ENCODE measurements at regions not wholly inside any gene's neighbourhood (a gene's known extent, or its start where the extent isn't known, plus 50 kb on each side); places are given as distances from the start of the nearest gene placed in this dataset.

- DNase-seq: no peak
These were observed 155.6 kb downstream of the OGFRL1 start for GRCh38 chr6:71444222-71444621.

GRCh38 chr6:71446057-71446456, 157.4 kb downstream of the OGFRL1 start:
- no peak for DNase-seq

GRCh38 chr6:71446470-71446869, 157.9 kb downstream of the OGFRL1 start:
- DNase-seq: no peak

GRCh38 chr6:71452697-71453370, 164.2 kb downstream of the OGFRL1 start:
- DNase-seq: no peak

- DNase-seq: no peak
These were observed 164.7 kb downstream of the OGFRL1 start for GRCh38 chr6:71453371-71453706.

- no peak for DNase-seq
These were observed 165.4 kb downstream of the OGFRL1 start for GRCh38 chr6:71454056-71454455.

GRCh38 chr6:71457929-71458328, 169.3 kb downstream of the OGFRL1 start:
- DNase-seq: no peak

GRCh38 chr6:71459162-71459561, 170.6 kb downstream of the OGFRL1 start:
- no peak for DNase-seq

GRCh38 chr6:71460933-71461332, 172.3 kb downstream of the OGFRL1 start:
- no peak for DNase-seq

GRCh38 chr6:71463061-71463460, 174.4 kb downstream of the OGFRL1 start:
- no peak for DNase-seq

GRCh38 chr6:71465096-71465495, 176.5 kb downstream of the OGFRL1 start:
- no peak for DNase-seq

GRCh38 chr6:71466362-71466761, 177.8 kb downstream of the OGFRL1 start:
- no peak for DNase-seq

GRCh38 chr6:71468038-71468437, 179.4 kb downstream of the OGFRL1 start:
- DNase-seq: no peak

GRCh38 chr6:71468841-71469700, 180.5 kb downstream of the OGFRL1 start:
- DNase-seq: no peak

GRCh38 chr6:71471718-71472117, 183.1 kb downstream of the OGFRL1 start:
- no peak for DNase-seq

GRCh38 chr6:71473926-71474325, 185.3 kb downstream of the OGFRL1 start:
- DNase-seq: no peak

GRCh38 chr6:71474942-71475341, 186.3 kb downstream of the OGFRL1 start:
- DNase-seq: no peak

- DNase-seq: no peak
These were observed 187.8 kb downstream of the OGFRL1 start for GRCh38 chr6:71476371-71476770.

- DNase-seq: no peak
These were observed 188.3 kb downstream of the OGFRL1 start for GRCh38 chr6:71476872-71477271.

- DNase-seq: no peak
These were observed 190.4 kb downstream of the OGFRL1 start for GRCh38 chr6:71478834-71479541.

GRCh38 chr6:71480577-71480976, 192.0 kb downstream of the OGFRL1 start:
- no peak for DNase-seq

GRCh38 chr6:71481011-71481410, 192.4 kb downstream of the OGFRL1 start:
- DNase-seq: no peak

- DNase-seq: no peak
These were observed 193.2 kb downstream of the OGFRL1 start for GRCh38 chr6:71481801-71482200.

GRCh38 chr6:71482742-71483141, 194.1 kb downstream of the OGFRL1 start:
- DNase-seq: no peak

Data from activated gamma-delta T cell (primary cell).